Natural killer cell treated with Interleukin-12 subunit alpha and Interleukin-12 subunit beta and Interleukin-15 and Interleukin-18, amount 100 ng/mL, for 72 hours (primary cell): ENCODE measurements at regions not wholly inside any gene's neighbourhood (a gene's known extent, or its start where the extent isn't known, plus 50 kb on each side); places are given as distances from the start of the nearest gene placed in this dataset.

Experiments used
- ATAC-seq, 2 donors: fragments of 150-1000 bp; cut with Tn5 transposase in 1 of 2; sonication (Bioruptor Pico), chemical (Tn5 transposase) in 1 of 2; 2 replicates each; pipeline ENCODE4 v1.10.0; 2021
- DNase-seq: peaks from one replicate; pipeline ENCODE4 v3.0.0; 2022; ENCODE audit warnings: low spot score
- H3K27ac Mint-ChIP-seq, 2 donors: 1 replicate in 1 of 2; 2 replicates in 1 of 2; pipeline ENCODE4 v1.8.0; 2022; ENCODE audit warnings: mixed read lengths in 2 of 2, mild to moderate bottlenecking in 1 of 2, moderate library complexity in 1 of 2
- H3K27me3 Mint-ChIP-seq, 2 donors: 1 replicate in 1 of 2; 2 replicates in 1 of 2; pipeline ENCODE4 v1.8.0; 2022; ENCODE audit warnings: mixed read lengths in 2 of 2
- H3K36me3 Mint-ChIP-seq: one replicate; pipeline ENCODE4 v1.8.0; 2022; ENCODE audit warnings: mixed read lengths
- H3K4me1 Mint-ChIP-seq, 2 donors: 1 replicate in 1 of 2; 2 replicates in 1 of 2; pipeline ENCODE4 v1.8.0; 2022; ENCODE audit warnings: low read depth in 2 of 2, mixed read lengths in 2 of 2, mild to moderate bottlenecking in 1 of 2
- H3K4me3 Mint-ChIP-seq: one replicate; pipeline ENCODE4 v1.8.0; 2022; ENCODE audit warnings: mixed read lengths
- H3K9me3 Mint-ChIP-seq: 2 replicates; pipeline ENCODE4 v1.8.0; 2022; ENCODE audit warnings: mixed read lengths

DNA sequence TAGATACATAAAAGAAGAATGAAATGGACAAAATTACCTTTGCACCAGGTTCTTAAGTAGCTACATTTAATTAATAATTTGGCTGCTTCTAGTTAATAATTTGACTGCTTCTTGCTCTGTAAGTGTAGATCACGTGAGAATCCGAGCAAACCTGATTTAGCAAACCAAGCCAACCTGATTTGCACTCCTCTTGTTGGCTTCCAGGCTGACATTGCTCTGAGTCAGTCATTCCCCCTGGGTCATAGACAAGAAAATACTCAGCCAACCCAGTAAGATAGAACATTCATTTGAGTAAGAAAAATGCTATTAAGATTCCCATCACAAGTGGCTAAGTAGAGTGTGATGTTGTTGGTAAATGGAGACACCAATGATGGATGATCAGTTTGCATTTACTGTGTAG, 304.1 kb downstream of the C11orf87 start:
- H3K4me3 Mint-ChIP-seq: no peak overlapping the region
- ATAC-seq (no peak), DNase-seq (no peak)
- peaks cover 13% of the 10 kb centered on the region for H3K9me3 Mint-ChIP-seq
- H3K27me3 Mint-ChIP-seq: no peaks in the 10 kb centered on the region
- peaks cover 5% of the 10 kb centered on the region for H3K36me3 Mint-ChIP-seq
- H3K4me1 Mint-ChIP-seq: no peaks in the 10 kb centered on the region
- H3K27ac Mint-ChIP-seq: no peak overlapping the region

DNA sequence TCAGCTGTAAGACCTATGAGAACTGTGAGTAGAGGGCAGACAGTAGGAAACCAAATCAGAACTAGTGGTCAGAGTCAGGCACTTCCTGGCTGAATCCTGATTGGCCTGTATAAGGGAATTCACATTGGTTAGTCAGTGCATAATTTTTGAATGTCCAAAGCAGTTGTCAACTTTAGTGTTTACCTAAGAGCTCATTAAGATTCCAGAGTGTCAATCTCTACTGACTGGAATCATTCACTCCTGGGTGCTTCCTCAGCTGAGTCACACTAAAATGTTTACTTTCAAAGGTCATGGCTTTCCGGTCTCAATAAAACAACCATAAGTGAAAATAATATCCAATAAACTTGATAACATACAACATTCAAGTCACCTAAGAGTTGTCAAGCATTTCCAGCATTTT, 306.1 kb downstream of the C11orf87 start:
- Mint-ChIP-seq H3K27me3 (no peaks in the 10 kb centered on the region), H3K9me3 (peaks cover 10% of the 10 kb centered on the region), H3K4me1 (no peaks in the 10 kb centered on the region), H3K36me3 (peaks cover 5% of the 10 kb centered on the region), H3K27ac (no peak overlapping the region), H3K4me3 (no peak overlapping the region)
- no peak for ATAC-seq
- no peak for DNase-seq

DNA sequence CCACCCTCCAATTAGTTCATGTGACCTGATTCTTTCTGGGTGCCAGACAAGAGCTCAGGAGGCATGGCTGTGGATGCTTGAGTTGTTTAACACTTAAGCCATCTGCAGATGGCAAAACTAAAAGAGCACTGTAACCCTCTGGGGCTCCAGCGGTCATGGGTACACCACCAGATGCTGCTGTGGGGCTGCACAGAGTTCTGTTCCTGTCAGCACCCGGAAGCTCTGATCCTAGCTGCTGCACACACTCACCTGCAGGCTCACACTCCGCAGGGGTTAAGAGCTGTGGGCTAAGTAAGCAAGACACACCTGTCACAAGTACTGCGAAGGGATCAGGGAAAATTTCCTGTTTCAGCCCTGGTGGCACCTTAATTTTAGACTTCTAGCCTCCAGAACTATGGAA, 307.8 kb downstream of the C11orf87 start:
- peaks cover 8% of the 10 kb centered on the region for H3K9me3 Mint-ChIP-seq
- H3K27me3 Mint-ChIP-seq: no peaks in the 10 kb centered on the region
- H3K36me3 Mint-ChIP-seq: peaks cover 4% of the 10 kb centered on the region
- ATAC-seq: no peak
- H3K4me1 Mint-ChIP-seq: no peaks in the 10 kb centered on the region
- no peak overlapping the region for H3K4me3 Mint-ChIP-seq
- no peak for DNase-seq
- H3K27ac Mint-ChIP-seq: no peak overlapping the region

DNA sequence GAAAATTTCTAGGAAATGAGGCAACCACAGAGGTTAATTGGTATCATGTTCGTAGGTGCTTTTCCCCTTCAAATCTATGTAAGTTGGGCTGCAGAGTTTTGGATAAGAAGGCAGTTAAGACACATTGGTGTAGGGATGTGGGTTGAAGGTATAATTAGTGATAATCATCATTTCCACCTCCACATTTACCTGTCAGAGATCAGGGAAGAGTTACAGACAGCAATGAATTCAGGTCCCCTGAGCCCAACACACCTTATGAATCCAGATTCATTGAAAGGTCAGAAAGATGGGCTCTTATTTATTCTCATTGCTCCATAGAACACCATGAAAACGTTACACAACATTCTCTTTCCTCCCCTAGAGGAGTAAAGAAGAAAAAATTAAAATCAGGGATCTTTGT, 308.7 kb downstream of the C11orf87 start:
- no peaks in the 10 kb centered on the region for H3K27me3 Mint-ChIP-seq
- H3K36me3 Mint-ChIP-seq: no peaks in the 10 kb centered on the region
- H3K27ac Mint-ChIP-seq: no peak overlapping the region
- no peak overlapping the region for H3K4me3 Mint-ChIP-seq
- H3K9me3 Mint-ChIP-seq: peaks cover 6% of the 10 kb centered on the region
- no peaks in the 10 kb centered on the region for H3K4me1 Mint-ChIP-seq
- DNase-seq: no peak
- no peak for ATAC-seq

- DNase-seq (no peak), ATAC-seq (no peak)
- no peaks in the 10 kb centered on the region for H3K4me1 Mint-ChIP-seq
- H3K36me3 Mint-ChIP-seq: no peaks in the 10 kb centered on the region
- no peak overlapping the region for H3K27ac Mint-ChIP-seq
- H3K4me3 Mint-ChIP-seq: no peak overlapping the region
- H3K27me3 Mint-ChIP-seq: no peaks in the 10 kb centered on the region
- H3K9me3 Mint-ChIP-seq: peaks cover 6% of the 10 kb centered on the region
Measured at GRCh38 chr11:109731451-109731850, 309.5 kb downstream of the C11orf87 start.

GRCh38 chr11:109733245-109733644, 311.3 kb downstream of the C11orf87 start:
- Mint-ChIP-seq H3K27me3 (no peaks in the 10 kb centered on the region), H3K9me3 (peaks cover 9% of the 10 kb centered on the region), H3K4me1 (no peaks in the 10 kb centered on the region), H3K4me3 (no peak overlapping the region), H3K36me3 (no peaks in the 10 kb centered on the region), H3K27ac (no peak overlapping the region)
- ATAC-seq (no peak), DNase-seq (no peak)

DNA sequence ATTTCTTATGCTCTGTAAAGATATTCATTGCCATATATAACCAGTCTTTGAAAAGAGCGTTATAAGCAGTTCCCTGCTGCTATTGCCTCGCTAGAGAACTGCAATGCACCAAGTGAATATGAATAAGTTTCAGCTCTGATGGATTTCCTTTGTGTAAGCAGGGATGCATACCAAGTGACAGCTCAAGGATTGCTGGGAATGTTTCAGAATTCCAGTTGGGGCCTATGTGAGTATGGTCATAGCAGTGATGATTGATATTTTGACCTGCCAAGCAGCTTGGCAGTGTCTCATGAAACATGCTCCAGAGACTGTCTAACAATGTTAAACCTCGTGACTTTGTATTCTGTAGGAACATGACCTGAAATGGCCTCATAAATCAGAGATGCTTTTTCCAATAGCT, 312.6 kb downstream of the C11orf87 start:
- H3K9me3 Mint-ChIP-seq: peaks cover 3% of the 10 kb centered on the region
- H3K27me3 Mint-ChIP-seq: no peaks in the 10 kb centered on the region
- no peaks in the 10 kb centered on the region for H3K36me3 Mint-ChIP-seq
- no peak for DNase-seq
- H3K4me3 Mint-ChIP-seq: no peak overlapping the region
- no peak for ATAC-seq
- H3K4me1 Mint-ChIP-seq: no peaks in the 10 kb centered on the region
- H3K27ac Mint-ChIP-seq: no peak overlapping the region

GRCh38 chr11:109735128-109735527, 313.1 kb downstream of the C11orf87 start:
- no peaks in the 10 kb centered on the region for H3K4me1 Mint-ChIP-seq
- no peaks in the 10 kb centered on the region for H3K27me3 Mint-ChIP-seq
- H3K4me3 Mint-ChIP-seq: no peak overlapping the region
- H3K9me3 Mint-ChIP-seq: peaks cover 3% of the 10 kb centered on the region
- ATAC-seq: no peak
- H3K36me3 Mint-ChIP-seq: no peaks in the 10 kb centered on the region
- no peak for DNase-seq
- H3K27ac Mint-ChIP-seq: no peak overlapping the region

DNA sequence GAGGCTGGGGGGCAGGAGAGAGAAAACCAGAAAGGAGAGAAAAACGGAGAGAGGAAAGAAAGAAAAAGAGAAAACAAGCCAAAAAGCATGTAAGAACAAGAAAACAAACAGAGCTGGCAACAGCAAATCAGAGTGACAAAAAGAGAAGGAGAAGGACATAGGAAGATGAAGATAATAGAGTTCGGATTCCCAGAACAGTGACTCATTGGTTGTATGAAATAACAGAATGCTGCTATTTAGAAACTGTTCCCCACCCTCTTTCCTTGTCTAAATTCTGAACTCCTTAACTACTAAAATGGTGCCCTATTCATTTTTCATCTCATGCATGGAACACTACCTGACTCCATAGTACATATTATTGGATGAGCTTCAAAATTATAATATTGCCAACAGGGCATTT, 317.4 kb downstream of the C11orf87 start:
- H3K27ac Mint-ChIP-seq: no peak overlapping the region
- no peaks in the 10 kb centered on the region for H3K27me3 Mint-ChIP-seq
- H3K4me3 Mint-ChIP-seq: no peak overlapping the region
- H3K9me3 Mint-ChIP-seq: peaks cover 3% of the 10 kb centered on the region
- DNase-seq: no peak
- no peaks in the 10 kb centered on the region for H3K36me3 Mint-ChIP-seq
- no peak for ATAC-seq
- no peaks in the 10 kb centered on the region for H3K4me1 Mint-ChIP-seq

GRCh38 chr11:109745996-109746625, 324.1 kb downstream of the C11orf87 start:
- no peak overlapping the region for H3K27ac Mint-ChIP-seq
- H3K27me3 Mint-ChIP-seq: no peaks in the 10 kb centered on the region
- H3K36me3 Mint-ChIP-seq: no peaks in the 10 kb centered on the region
- peaks cover 8% of the 10 kb centered on the region for H3K9me3 Mint-ChIP-seq
- no peaks in the 10 kb centered on the region for H3K4me1 Mint-ChIP-seq
- no peak for ATAC-seq
- no peak overlapping the region for H3K4me3 Mint-ChIP-seq
- DNase-seq: no peak

DNA sequence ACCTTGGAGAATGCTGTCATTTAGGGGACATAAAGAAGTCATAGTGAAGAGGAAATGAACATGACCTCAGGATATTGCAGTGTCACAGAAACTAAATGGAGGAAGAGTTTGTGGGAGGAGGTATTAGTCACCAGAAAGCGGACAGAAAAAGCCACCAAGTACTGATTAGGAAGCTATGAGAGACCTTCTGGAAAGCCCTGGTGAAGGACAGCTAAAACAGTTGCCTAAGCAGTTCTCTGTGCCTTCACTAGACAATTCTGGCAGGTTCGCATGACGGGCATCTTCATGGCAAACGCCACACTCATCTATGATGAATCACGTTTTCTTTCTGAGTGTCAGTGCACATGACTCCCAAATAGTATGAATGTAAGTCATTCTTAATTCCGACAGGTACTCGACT, 325.8 kb downstream of the C11orf87 start:
- H3K27ac Mint-ChIP-seq: no peak overlapping the region
- no peak overlapping the region for H3K4me3 Mint-ChIP-seq
- ATAC-seq (no peak), DNase-seq (no peak)
- H3K36me3 Mint-ChIP-seq: no peaks in the 10 kb centered on the region
- H3K4me1 Mint-ChIP-seq: no peaks in the 10 kb centered on the region
- peaks cover 10% of the 10 kb centered on the region for H3K9me3 Mint-ChIP-seq
- no peaks in the 10 kb centered on the region for H3K27me3 Mint-ChIP-seq

- DNase-seq: no peak
- Mint-ChIP-seq H3K4me1 (no peaks in the 10 kb centered on the region), H3K27me3 (no peaks in the 10 kb centered on the region), H3K4me3 (no peak overlapping the region), H3K27ac (no peak overlapping the region), H3K36me3 (no peaks in the 10 kb centered on the region), H3K9me3 (peaks cover 13% of the 10 kb centered on the region)
- no peak for ATAC-seq
Measured at GRCh38 chr11:109749476-109749875, 327.5 kb downstream of the C11orf87 start.

- H3K36me3 Mint-ChIP-seq: no peaks in the 10 kb centered on the region
- ATAC-seq (no peak), DNase-seq (no peak)
- H3K27ac Mint-ChIP-seq: no peak overlapping the region
- no peak overlapping the region for H3K4me3 Mint-ChIP-seq
- H3K27me3 Mint-ChIP-seq: no peaks in the 10 kb centered on the region
- peaks cover 19% of the 10 kb centered on the region for H3K9me3 Mint-ChIP-seq
- H3K4me1 Mint-ChIP-seq: no peaks in the 10 kb centered on the region
Measured at GRCh38 chr11:109750964-109751363, 329.0 kb downstream of the C11orf87 start.

DNA sequence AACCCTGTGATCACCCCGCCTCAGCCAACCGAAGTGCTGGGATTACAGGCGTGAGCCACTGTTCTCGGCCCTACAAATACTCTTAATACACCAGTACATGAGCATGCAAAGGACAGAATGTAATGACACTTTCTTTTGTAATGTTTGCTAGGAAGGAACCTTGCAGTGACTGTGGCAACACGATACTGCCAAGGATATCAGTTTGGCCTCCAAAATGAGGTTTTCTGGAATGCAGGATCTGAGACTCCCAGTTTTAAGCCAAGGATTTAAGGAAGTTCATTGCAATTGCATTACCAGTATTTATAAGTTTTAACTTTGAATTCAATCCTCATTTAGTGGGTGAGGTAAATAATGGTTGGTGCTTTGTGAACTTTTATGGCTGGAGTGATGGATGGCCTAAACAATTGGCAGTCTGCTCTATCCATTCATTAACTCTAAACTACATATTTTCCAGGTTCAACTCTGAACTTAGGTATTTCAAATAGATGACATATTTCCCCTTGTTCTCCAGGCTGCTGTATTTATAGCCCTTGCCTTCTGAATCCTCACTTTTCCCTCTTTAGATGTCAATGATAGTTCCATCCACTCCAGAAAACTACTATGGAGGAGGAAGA, 330.3 kb downstream of the C11orf87 start:
- peaks cover 20% of the 10 kb centered on the region for H3K9me3 Mint-ChIP-seq
- no peak for ATAC-seq

GRCh38 chr11:109756521-109756920, 334.5 kb downstream of the C11orf87 start:
- Mint-ChIP-seq H3K9me3 (peaks cover 19% of the 10 kb centered on the region), H3K4me1 (no peaks in the 10 kb centered on the region), H3K36me3 (no peaks in the 10 kb centered on the region), H3K27me3 (no peaks in the 10 kb centered on the region), H3K27ac (no peak overlapping the region), H3K4me3 (no peak overlapping the region)
- DNase-seq: no peak
- no peak for ATAC-seq

More for the DNA sequence above, 330.3 kb downstream of the C11orf87 start:
- no peak for DNase-seq
- Mint-ChIP-seq H3K4me1 (no peaks in the 10 kb centered on the region), H3K27ac (no peak overlapping the region), H3K36me3 (no peaks in the 10 kb centered on the region), H3K4me3 (no peak overlapping the region), H3K27me3 (no peaks in the 10 kb centered on the region)
